ENCODE measurements at regions not wholly inside any gene's neighbourhood (a gene's known extent, or its start where the extent isn't known, plus 50 kb on each side); places are given as distances from the start of the nearest gene placed in this dataset.

GRCh38 chr9:93379051-93379450, 72.4 kb upstream of the FAM120A start:
- TF ChIP-seq CTCF (IDR thresholded peaks at IDR 0.05), result peak in 1 of 3 experiments; percentile 34
- no peak for TF ChIP-seq POLR2A (IDR thresholded peaks at IDR 0.05)
